GM21447 (cell line): ENCODE measurements at regions not wholly inside any gene's neighbourhood (a gene's known extent, or its start where the extent isn't known, plus 50 kb on each side); places are given as distances from the start of the nearest gene placed in this dataset.
A peak's percentile ranks its signal among the peaks of the same experiment; 100 is the strongest.

Experiments used
- ATAC-seq: cut with Tn5 transposase; IDR thresholded peaks from one replicate; pipeline ENCODE4 v1.9.1; 2021; ENCODE audit not compliant: unreplicated experiment

- ATAC-seq: peak; percentile 96
These were observed 188.1 kb downstream of the ARL4C start for GRCh38 chr2:234308813-234309195.

- ATAC-seq: no peak
These were observed 188.6 kb downstream of the ARL4C start for GRCh38 chr2:234308073-234308812.

- no peak for ATAC-seq
These were observed 189.4 kb downstream of the ARL4C start for GRCh38 chr2:234307322-234307961.

GRCh38 chr2:234306426-234307173 is 190.3 kb downstream of the ARL4C start:
- ATAC-seq: no peak

- no peak for ATAC-seq
These were observed 191.0 kb downstream of the ARL4C start for GRCh38 chr2:234305846-234306245.

- no peak for ATAC-seq
These were observed 191.9 kb downstream of the ARL4C start for GRCh38 chr2:234304950-234305349.

- no peak for ATAC-seq
These were observed 194.3 kb downstream of the ARL4C start for GRCh38 chr2:234302664-234302991.

GRCh38 chr2:234300932-234301823 is 195.7 kb downstream of the ARL4C start:
- ATAC-seq: no peak

GRCh38 chr2:234300391-234300925 is 196.4 kb downstream of the ARL4C start:
- no peak for ATAC-seq

- no peak for ATAC-seq
These were observed 198.0 kb downstream of the ARL4C start for GRCh38 chr2:234298918-234299317.

GRCh38 chr2:234296991-234297390 is 199.9 kb downstream of the ARL4C start:
- ATAC-seq: no peak

- no peak for ATAC-seq
These were observed 202.9 kb downstream of the ARL4C start for GRCh38 chr2:234293973-234294372.

- no peak for ATAC-seq
These were observed 204.0 kb downstream of the ARL4C start for GRCh38 chr2:234292962-234293243.

GRCh38 chr2:234292205-234292961 is 204.5 kb downstream of the ARL4C start:
- peak; percentile 44 for ATAC-seq

- ATAC-seq: peak; percentile 17
These were observed 205.1 kb downstream of the ARL4C start for GRCh38 chr2:234291765-234292204.

- peak; percentile 66 for ATAC-seq
These were observed 206.2 kb downstream of the ARL4C start for GRCh38 chr2:234290671-234291070.

GRCh38 chr2:234289834-234290590 is 206.9 kb downstream of the ARL4C start:
- no peak for ATAC-seq

GRCh38 chr2:234288974-234289455 is 207.9 kb downstream of the ARL4C start:
- no peak for ATAC-seq

- ATAC-seq: no peak
These were observed 209.2 kb downstream of the ARL4C start for GRCh38 chr2:234287650-234288049.
